H9 (cell line): ENCODE measurements at regions not wholly inside any gene's neighbourhood (a gene's known extent, or its start where the extent isn't known, plus 50 kb on each side); places are given as distances from the start of the nearest gene placed in this dataset.

Experiments
- DNase-seq: peaks from one replicate; pipeline ENCODE4 v3.0.0-alpha.2; 2017
- H2AFZ ChIP-seq: one replicate; pipeline ENCODE4 v1.6.1; 2013; ENCODE audit warnings: mild to moderate bottlenecking, low read length, control low read depth, moderate library complexity
- H2AK5ac ChIP-seq: 2 replicates; pipeline ENCODE4 v1.6.1; 2013; ENCODE audit warnings: low read length, control low read depth, mixed read lengths; ENCODE audit not compliant: insufficient read length
- H2BK120ac ChIP-seq: one replicate; pipeline ENCODE4 v1.6.1; 2013; ENCODE audit warnings: low read depth, mild to moderate bottlenecking, low read length, control low read depth, inconsistent platforms; ENCODE audit not compliant: poor library complexity, severe bottlenecking
- H2BK12ac ChIP-seq: 2 replicates; pipeline ENCODE4 v1.6.1; 2013; ENCODE audit warnings: low read length, control low read depth, mixed read lengths, low read depth; ENCODE audit not compliant: insufficient read length
- H2BK15ac ChIP-seq: 2 replicates; pipeline ENCODE4 v1.6.1; 2013; ENCODE audit warnings: low read depth, low read length, control low read depth
- H2BK20ac ChIP-seq: one replicate; pipeline ENCODE4 v1.6.1; 2013; ENCODE audit warnings: low read depth, mild to moderate bottlenecking, low read length, control low read depth, inconsistent platforms; ENCODE audit not compliant: poor library complexity, severe bottlenecking
- H2BK5ac ChIP-seq: 2 replicates; pipeline ENCODE4 v1.6.1; 2013; ENCODE audit warnings: low read length, control low read depth, mixed read lengths; ENCODE audit not compliant: insufficient read length
- H3K14ac ChIP-seq: 2 replicates; pipeline ENCODE4 v1.6.1; 2013; ENCODE audit warnings: low read length, control low read depth; ENCODE audit not compliant: insufficient read depth
- H3K18ac ChIP-seq: 2 replicates; pipeline ENCODE4 v1.6.1; 2013; ENCODE audit warnings: low read depth, mild to moderate bottlenecking, mixed read lengths, low read length, control low read depth; ENCODE audit not compliant: insufficient read length
- H3K23ac ChIP-seq: 2 replicates; pipeline ENCODE4 v1.6.1; 2013; ENCODE audit warnings: low read length, control low read depth, mixed read lengths, low read depth; ENCODE audit not compliant: insufficient read length
- H3K23me2 ChIP-seq: 2 replicates; pipeline ENCODE4 v1.6.1; 2013; ENCODE audit warnings: low read depth, mild to moderate bottlenecking, mixed read lengths, low read length, control low read depth; ENCODE audit not compliant: insufficient read length, poor library complexity, severe bottlenecking
- H3K27ac ChIP-seq: 2 replicates; pipeline ENCODE4 v1.5.1; 2013; ENCODE audit warnings: low read length, control low read depth, mixed read lengths, low read depth; ENCODE audit not compliant: insufficient read length
- H3K27me3 ChIP-seq: 2 replicates; pipeline ENCODE4 v1.6.1; 2013; ENCODE audit warnings: low read length, control low read depth, inconsistent platforms; ENCODE audit not compliant: insufficient read depth
- H3K4ac ChIP-seq: 2 replicates; pipeline ENCODE4 v1.6.1; 2013; ENCODE audit warnings: low read depth, mild to moderate bottlenecking, control low read depth, inconsistent platforms, low read length, moderate library complexity
- H3K4me1 ChIP-seq: 2 replicates; pipeline ENCODE4 v1.6.1; 2013; ENCODE audit warnings: low read length, control low read depth, inconsistent platforms; ENCODE audit not compliant: insufficient read depth
- H3K4me2 ChIP-seq: 2 replicates; pipeline ENCODE4 v1.6.1; 2013; ENCODE audit warnings: low read length, control low read depth, mixed read lengths; ENCODE audit not compliant: insufficient read length, insufficient read depth
- H3K56ac ChIP-seq: 2 replicates; pipeline ENCODE4 v1.6.1; 2013; ENCODE audit warnings: low read depth, mild to moderate bottlenecking, mixed read lengths, low read length, control low read depth; ENCODE audit not compliant: insufficient read length
- H3K79me1 ChIP-seq: 2 replicates; pipeline ENCODE4 v1.6.1; 2013; ENCODE audit warnings: low read depth, mild to moderate bottlenecking, moderate library complexity, low read length, control low read depth, inconsistent platforms; ENCODE audit not compliant: insufficient read depth, poor library complexity, severe bottlenecking
- H3K79me2 ChIP-seq: 2 replicates; pipeline ENCODE4 v1.6.1; 2013; ENCODE audit warnings: low read length, control low read depth, inconsistent platforms; ENCODE audit not compliant: insufficient read depth
- H3K9ac ChIP-seq: 2 replicates; pipeline ENCODE4 v1.6.1; 2013; ENCODE audit warnings: low read length, control low read depth, mixed read lengths; ENCODE audit not compliant: insufficient read length; ENCODE audit errors: extremely low read depth
- H3K9me3 ChIP-seq: one replicate; pipeline ENCODE4 v1.6.1; 2013; ENCODE audit warnings: low read depth, low read length, inconsistent platforms; ENCODE audit not compliant: control insufficient read depth
- H3T11ph ChIP-seq: one replicate; pipeline ENCODE4 v1.6.1; 2013; ENCODE audit warnings: mild to moderate bottlenecking, low read length, control low read depth, inconsistent platforms
- H4K20me1 ChIP-seq: one replicate; pipeline ENCODE4 v1.6.1; 2013; ENCODE audit not compliant: control insufficient read depth, insufficient read length, insufficient read depth
- H4K5ac ChIP-seq: 2 replicates; pipeline ENCODE4 v1.6.1; 2013; ENCODE audit warnings: low read depth, mild to moderate bottlenecking, mixed read lengths, low read length, control low read depth; ENCODE audit not compliant: insufficient read length
- H4K8ac ChIP-seq: replicated peaks from 2 replicates; pipeline ENCODE4 v1.6.1; 2013; ENCODE audit warnings: low read length, control low read depth, mixed read lengths, low read depth; ENCODE audit not compliant: insufficient read length
- H4K91ac ChIP-seq: 2 replicates; pipeline ENCODE4 v1.6.1; 2013; ENCODE audit warnings: low read depth, mild to moderate bottlenecking, moderate library complexity, mixed read lengths, low read length, control low read depth; ENCODE audit not compliant: insufficient read length
- H3K27ac Mint-ChIP-seq, 3 experiments: 2 replicates in 2 of 3; 3 replicates in 1 of 3; pipeline ENCODE4 v1.8.0; 2020 to 2021; ENCODE audit warnings: mixed read lengths in 3 of 3, mild to moderate bottlenecking in 1 of 3, moderate library complexity in 1 of 3
- H3K27me3 Mint-ChIP-seq: 2 replicates; pipeline ENCODE4 v1.8.0; 2021; ENCODE audit warnings: low read depth, mild to moderate bottlenecking, moderate library complexity, mixed read lengths
- H3K36me3 Mint-ChIP-seq, 3 experiments: 2 replicates in 2 of 3; 3 replicates in 1 of 3; pipeline ENCODE4 v1.8.0; 2020 to 2021; ENCODE audit warnings: low read depth in 3 of 3, mixed read lengths in 3 of 3; ENCODE audit not compliant: insufficient read depth in 1 of 3
- H3K4me1 Mint-ChIP-seq, 2 experiments: 2 replicates each; pipeline ENCODE4 v1.8.0; 2020; ENCODE audit warnings: mixed read lengths in 2 of 2
- H3K4me3 Mint-ChIP-seq, 2 experiments: 2 replicates in 1 of 2; 3 replicates in 1 of 2; pipeline ENCODE4 v1.8.0; 2020 to 2021; ENCODE audit warnings: mild to moderate bottlenecking in 2 of 2, mixed read lengths in 2 of 2, moderate library complexity in 1 of 2
- H3K9me3 Mint-ChIP-seq, 2 experiments: 2 replicates in 1 of 2; 3 replicates in 1 of 2; pipeline ENCODE4 v1.8.0; 2020; ENCODE audit warnings: mild to moderate bottlenecking in 2 of 2, mixed read lengths in 2 of 2, moderate library complexity in 1 of 2
- WGBS: extraction: QIAGEN DNeasy Blood & Tissue Kit; methylation state at CpG from one replicate; pipeline ENCODE4 v1.1.7; 2013; ENCODE audit warnings: missing lambda C conversion rate, low lambda C conversion rate, mixed read lengths; ENCODE audit not compliant: insufficient read length; ENCODE audit errors: extremely low coverage; 5-methylcytosine and 5-hydroxymethylcytosine counted together
- TF ChIP-seq, protein P1 (sequence below): fragments of 200-600 bp; sonication (generic); conservative IDR thresholded peaks from 3 replicates; pipeline ENCODE4 v1.8.0; 2021; ENCODE audit warnings: antibody characterized with exemption, mild to moderate bottlenecking

DNA sequence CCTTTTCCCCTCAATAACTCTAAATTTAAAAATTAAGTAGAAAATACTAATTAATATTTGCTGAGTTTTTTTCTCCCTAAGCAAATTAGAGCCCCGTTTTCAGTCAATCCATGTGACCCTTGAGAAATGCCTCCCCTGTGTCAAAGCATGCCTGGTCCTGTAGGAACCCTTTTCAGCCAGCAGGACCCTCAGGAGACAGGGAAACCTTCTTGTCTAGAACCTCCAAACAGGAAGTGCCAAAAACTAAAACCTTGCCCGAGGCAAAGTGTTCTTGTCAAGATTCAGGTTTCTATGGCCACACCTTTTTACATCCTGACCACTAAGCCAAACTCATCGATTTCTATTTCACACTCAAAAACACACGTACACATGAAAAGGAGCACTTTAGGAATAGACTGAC, 60.1 kb upstream of the NFE2L3 start:
- H3K4me2 ChIP-seq, result no peak overlapping the region

More for the DNA sequence above, 60.1 kb upstream of the NFE2L3 start:
- no peak for DNase-seq
- Histone ChIP-seq H4K8ac (no peak overlapping the region), H3K56ac (no peak overlapping the region), H3K27ac (no peak overlapping the region), H3K23me2 (no peaks in the 10 kb centered on the region), H3K9ac (no peak overlapping the region), H2BK120ac (no peak overlapping the region), H2BK15ac (no peak overlapping the region), H3K27me3 (no peaks in the 10 kb centered on the region), H4K20me1 (no peaks in the 10 kb centered on the region), H2AK5ac (no peak overlapping the region), H3K79me2 (no peaks in the 10 kb centered on the region), H2BK20ac (no peak overlapping the region), H2AFZ (no peak overlapping the region), H3K18ac (no peak overlapping the region), H4K5ac (no peak overlapping the region), H3K4me1 (no peaks in the 10 kb centered on the region; the same call in 1 of the 2 replicates), H3K79me1 (no peaks in the 10 kb centered on the region), H3K4ac (no peak overlapping the region), H2BK12ac (no peak overlapping the region), H3K23ac (no peak overlapping the region), H3K14ac (no peak overlapping the region), H2BK5ac (no peak overlapping the region), H4K91ac (no peak overlapping the region), H3K9me3 (no peaks in the 10 kb centered on the region), H3T11ph (no peak overlapping the region)
- Mint-ChIP-seq H3K27me3 (no peaks in the 10 kb centered on the region), H3K36me3 (no peaks in the 10 kb centered on the region), H3K4me3 (no peak overlapping the region), H3K27ac (no peak overlapping the region), H3K9me3 (no peaks in the 10 kb centered on the region), H3K4me1 (peaks cover 14 to 16% of the 10 kb centered on the region in 2 experiments)
- TF ChIP-seq, protein P1, sequence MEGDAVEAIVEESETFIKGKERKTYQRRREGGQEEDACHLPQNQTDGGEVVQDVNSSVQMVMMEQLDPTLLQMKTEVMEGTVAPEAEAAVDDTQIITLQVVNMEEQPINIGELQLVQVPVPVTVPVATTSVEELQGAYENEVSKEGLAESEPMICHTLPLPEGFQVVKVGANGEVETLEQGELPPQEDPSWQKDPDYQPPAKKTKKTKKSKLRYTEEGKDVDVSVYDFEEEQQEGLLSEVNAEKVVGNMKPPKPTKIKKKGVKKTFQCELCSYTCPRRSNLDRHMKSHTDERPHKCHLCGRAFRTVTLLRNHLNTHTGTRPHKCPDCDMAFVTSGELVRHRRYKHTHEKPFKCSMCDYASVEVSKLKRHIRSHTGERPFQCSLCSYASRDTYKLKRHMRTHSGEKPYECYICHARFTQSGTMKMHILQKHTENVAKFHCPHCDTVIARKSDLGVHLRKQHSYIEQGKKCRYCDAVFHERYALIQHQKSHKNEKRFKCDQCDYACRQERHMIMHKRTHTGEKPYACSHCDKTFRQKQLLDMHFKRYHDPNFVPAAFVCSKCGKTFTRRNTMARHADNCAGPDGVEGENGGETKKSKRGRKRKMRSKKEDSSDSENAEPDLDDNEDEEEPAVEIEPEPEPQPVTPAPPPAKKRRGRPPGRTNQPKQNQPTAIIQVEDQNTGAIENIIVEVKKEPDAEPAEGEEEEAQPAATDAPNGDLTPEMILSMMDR, result peak; percentile 53
- WGBS, result no CpG with 5 or more reads among the region's 4 CpGs
